IMR-90 (cell line): ENCODE measurements at regions not wholly inside any gene's neighbourhood (a gene's known extent, or its start where the extent isn't known, plus 50 kb on each side); places are given as distances from the start of the nearest gene placed in this dataset.

Source experiments
- ATAC-seq: fragments of 200-7000 bp; cut with Tn5 transposase; 2 replicates; pipeline ENCODE4 v1.9.1; 2020; ENCODE audit warnings: low read depth, mild to moderate bottlenecking, moderate library complexity
- BruUV-seq: library from RNA; stranded (reverse); fragments of 400-500 nt; replicated peaks from 2 replicates; lab custom pipeline; 2021; lab: Mats Ljungman, UMichigan
- CTCF ChIA-PET: fragments of 300-600 bp; formaldehyde crosslinking; extraction: SDS; loops from one replicate; lab custom pipeline; 2021; ENCODE audit warnings: antibody characterized with exemption; lab: Yijun Ruan, JAX
- POLR2A ChIA-PET: fragments of 300-600 bp; sonication (Branson Sonifier 250); formaldehyde crosslinking; loops from one replicate; lab custom pipeline; 2022; ENCODE audit warnings: antibody characterized with exemption; ENCODE audit not compliant: unreplicated experiment; lab: Charles Lee
- DNase-seq: peaks from one replicate; pipeline ENCODE4 v3.0.0; 2013
- H2AFZ ChIP-seq: replicated peaks from 2 replicates; pipeline ENCODE3; 2013; ENCODE audit warnings: low read length, mild to moderate bottlenecking; ENCODE audit not compliant: poor library complexity
- H2AK5ac ChIP-seq: 2 replicates; pipeline ENCODE4 v1.6.1; 2013; ENCODE audit warnings: low read depth, low read length, inconsistent platforms
- H2AK9ac ChIP-seq: replicated peaks from 2 replicates; pipeline ENCODE3; 2013; ENCODE audit warnings: mild to moderate bottlenecking, low read depth, low read length, moderate library complexity; ENCODE audit not compliant: poor library complexity
- H2BK120ac ChIP-seq: 2 replicates; pipeline ENCODE4 v1.6.1; 2013; ENCODE audit warnings: low read depth, low read length, inconsistent platforms
- H2BK15ac ChIP-seq: 3 replicates; pipeline ENCODE4 v1.6.1; 2013; ENCODE audit warnings: low read depth, low read length, inconsistent platforms
- H2BK20ac ChIP-seq: 2 replicates; pipeline ENCODE4 v1.6.1; 2013; ENCODE audit warnings: low read depth, mild to moderate bottlenecking, inconsistent platforms, low read length, moderate library complexity
- H2BK5ac ChIP-seq: 2 replicates; pipeline ENCODE4 v1.6.1; 2013; ENCODE audit warnings: mild to moderate bottlenecking, low read depth, low read length, inconsistent platforms; ENCODE audit not compliant: poor library complexity, severe bottlenecking
- H3K14ac ChIP-seq: replicated peaks from 2 replicates; pipeline ENCODE4 v1.6.1; 2013; ENCODE audit warnings: low read depth, low read length, inconsistent platforms
- H3K18ac ChIP-seq: 2 replicates; pipeline ENCODE4 v1.6.1; 2013; ENCODE audit warnings: low read depth, low read length, control low read depth
- H3K23ac ChIP-seq: 2 replicates; pipeline ENCODE4 v1.6.1; 2013; ENCODE audit warnings: low read depth, low read length, inconsistent platforms
- H3K27ac ChIP-seq: 2 replicates; pipeline ENCODE4 v1.5.1; 2013; ENCODE audit warnings: mild to moderate bottlenecking, control low read depth, low read length; ENCODE audit not compliant: insufficient read depth
- H3K27me3 ChIP-seq: 2 replicates; pipeline ENCODE4 v1.6.1; 2013; ENCODE audit warnings: low read length; ENCODE audit not compliant: control insufficient read depth, insufficient read depth
- H3K36me3 ChIP-seq: 2 replicates; pipeline ENCODE4 v1.6.1; 2013; ENCODE audit warnings: low read length, mixed read lengths; ENCODE audit not compliant: control insufficient read depth, insufficient read depth
- H3K4ac ChIP-seq: 2 replicates; pipeline ENCODE4 v1.6.1; 2013; ENCODE audit warnings: low read depth, low read length, inconsistent platforms
- H3K4me1 ChIP-seq: 2 replicates; pipeline ENCODE4 v1.6.1; 2013; ENCODE audit warnings: low read length, mixed read lengths; ENCODE audit not compliant: control insufficient read depth, insufficient read depth
- H3K4me2 ChIP-seq: 2 replicates; pipeline ENCODE4 v1.6.1; 2013; ENCODE audit warnings: low read depth, mild to moderate bottlenecking, control low read depth, low read length, moderate library complexity
- H3K4me3 ChIP-seq: 2 replicates; pipeline ENCODE4 v1.5.1; 2013; ENCODE audit warnings: low read depth, mild to moderate bottlenecking, control low read depth, low read length, moderate library complexity; ENCODE audit not compliant: insufficient read depth
- H3K56ac ChIP-seq: 2 replicates; pipeline ENCODE4 v1.6.1; 2013; ENCODE audit warnings: low read length, inconsistent platforms; ENCODE audit not compliant: insufficient read depth; ENCODE audit errors: extremely low read depth
- H3K79me1 ChIP-seq, 2 experiments: 2 replicates each; pipeline ENCODE4 v1.6.1; 2013; ENCODE audit warnings: low read length in 2 of 2, inconsistent platforms in 1 of 2, low read depth in 1 of 2
- H3K9ac ChIP-seq: 2 replicates; pipeline ENCODE4 v1.6.1; 2013; ENCODE audit warnings: low read depth, low read length, control low read depth
- H3K9me1 ChIP-seq: 2 replicates; pipeline ENCODE4 v1.6.1; 2013; ENCODE audit warnings: low read length, inconsistent platforms; ENCODE audit not compliant: insufficient read depth
- H3K9me3 ChIP-seq: 2 replicates; pipeline ENCODE4 v1.6.1; 2013; ENCODE audit warnings: low read length; ENCODE audit not compliant: control insufficient read depth, insufficient read depth
- H4K20me1 ChIP-seq: 2 replicates; pipeline ENCODE4 v1.6.1; 2013; ENCODE audit warnings: low read length, inconsistent platforms; ENCODE audit not compliant: insufficient read depth
- H4K5ac ChIP-seq: 2 replicates; pipeline ENCODE4 v1.6.1; 2013; ENCODE audit warnings: mild to moderate bottlenecking, low read depth, low read length, control low read depth
- H4K8ac ChIP-seq, 2 experiments: 2 replicates each; pipeline ENCODE4 v1.6.1; 2013; ENCODE audit warnings: low read depth in 2 of 2, low read length in 2 of 2, control low read depth in 1 of 2, inconsistent platforms in 1 of 2
- H4K91ac ChIP-seq: 2 replicates; pipeline ENCODE4 v1.6.1; 2013; ENCODE audit warnings: low read depth, low read length, inconsistent platforms; ENCODE audit not compliant: insufficient read depth
- BHLHE40 ChIP-seq: fragments of 150-350 bp; IDR thresholded peaks from 2 replicates; pipeline ENCODE4 v1.6.1; 2016; ENCODE audit warnings: mild to moderate bottlenecking, low read depth, low read length
- CEBPB ChIP-seq: IDR thresholded peaks from 2 replicates; pipeline ENCODE4 v1.6.1; 2012; ENCODE audit warnings: low read depth, low read length, improper control_type of control experiment
- CHD1 ChIP-seq: IDR thresholded peaks from 2 replicates; pipeline ENCODE4 v1.6.1; 2012; ENCODE audit warnings: low read depth, low read length, improper control_type of control experiment
- CTCF ChIP-seq: conservative IDR thresholded peaks from 2 replicates; pipeline ENCODE4 v1.5.1; 2012; ENCODE audit warnings: mild to moderate bottlenecking, low read depth, low read length, improper control_type of control experiment
- ELK1 ChIP-seq: fragments of 150-350 bp; IDR thresholded peaks from 2 replicates; pipeline ENCODE4 v1.6.1; 2016; ENCODE audit warnings: low read depth, mild to moderate bottlenecking, low read length, moderate library complexity, borderline replicate concordance
- FOS ChIP-seq: fragments of 150-350 bp; IDR thresholded peaks from 2 replicates; pipeline ENCODE4 v1.6.1; 2016; ENCODE audit warnings: low read depth, low read length
- MAFK ChIP-seq: IDR thresholded peaks from 2 replicates; pipeline ENCODE4 v1.6.1; 2012; ENCODE audit warnings: low read depth, low read length, improper control_type of control experiment
- MAZ ChIP-seq: IDR thresholded peaks from 2 replicates; pipeline ENCODE4 v1.6.1; 2012; ENCODE audit warnings: low read depth, mild to moderate bottlenecking, low read length, improper control_type of control experiment, moderate library complexity, borderline replicate concordance
- MXI1 ChIP-seq: IDR thresholded peaks from 2 replicates; pipeline ENCODE4 v1.6.1; 2012; ENCODE audit warnings: low read depth, mild to moderate bottlenecking, low read length, moderate library complexity, borderline replicate concordance
- NFE2L2 ChIP-seq: fragments of 150-350 bp; IDR thresholded peaks from 2 replicates; pipeline ENCODE4 v1.6.1; 2016; ENCODE audit warnings: low read depth, mild to moderate bottlenecking, low read length
- POLR2A ChIP-seq: IDR thresholded peaks from 2 replicates; pipeline ENCODE4 v1.6.1; 2012; ENCODE audit warnings: mild to moderate bottlenecking, low read depth, low read length
- RAD21 ChIP-seq: IDR thresholded peaks from 2 replicates; pipeline ENCODE4 v1.6.1; 2012; ENCODE audit warnings: low read length, improper control_type of control experiment
- RCOR1 ChIP-seq: IDR thresholded peaks from 2 replicates; pipeline ENCODE4 v1.6.1; 2012; ENCODE audit warnings: mild to moderate bottlenecking, low read length, improper control_type of control experiment; ENCODE audit not compliant: insufficient replicate concordance
- RFX5 ChIP-seq: IDR thresholded peaks from 2 replicates; pipeline ENCODE4 v1.8.0; 2012; ENCODE audit warnings: low read depth, mild to moderate bottlenecking, low read length, moderate library complexity
- SMC3 ChIP-seq: fragments of 150-350 bp; IDR thresholded peaks from 2 replicates; pipeline ENCODE4 v1.6.1; 2016; ENCODE audit warnings: low read depth, mild to moderate bottlenecking, antibody characterized with exemption, low read length, moderate library complexity
- USF2 ChIP-seq: fragments of 150-350 bp; IDR thresholded peaks from 2 replicates; pipeline ENCODE4 v1.6.1; 2017; ENCODE audit warnings: mild to moderate bottlenecking, antibody characterized with exemption, low read length, low read depth
- WGBS, 2 experiments: methylation state at CpG; one replicate each; pipeline versions ENCODE4 v1.1.5 to v1.1.7; 2013; ENCODE audit warnings: missing lambda C conversion rate in 2 of 2; ENCODE audit not compliant: insufficient read length in 1 of 2; ENCODE audit errors: extremely low coverage in 2 of 2; 5-methylcytosine and 5-hydroxymethylcytosine counted together
- dilution Hi-C: fragments of 300-500 bp; cut with HindIII; formaldehyde crosslinking; loops from one replicate; pipeline ENCODE4 v1.14.3; 2018; ENCODE audit warnings: low sequenced_read_pairs; ENCODE audit not compliant: unreplicated experiment
- in situ Hi-C: fragments of 300-500 bp; cut with MboI; formaldehyde crosslinking; loops from 3 replicates; pipeline ENCODE4 v1.14.3; 2019; ENCODE audit warnings: low sequenced_read_pairs, inconsistent platforms, mixed read lengths
- intact Hi-C: fragments of 100-400 bp; cut with micrococcal nuclease; formaldehyde crosslinking; loops from 2 replicates; pipeline ENCODE4 v1.10.0; 2022

GRCh38 chrX:95729401-95729800 is 955.2 kb upstream of the DIAPH2 start:
- ATAC-seq: no peak
- H3K4me1 ChIP-seq: no peaks in the 10 kb centered on the region
- no peak overlapping the region for H3K9ac ChIP-seq
- no peak overlapping the region for H4K8ac ChIP-seq
- ChIA-PET POLR2A (no interaction called here), CTCF (no interaction called here)
- H3K56ac ChIP-seq: no peak overlapping the region
- in situ Hi-C loops: no loop called here
- no CpG with 5 or more reads among the region's 3 CpGs for WGBS, 2 experiments
- no peak for TF ChIP-seq FOS
- no peak for TF ChIP-seq ELK1
- no peak for TF ChIP-seq BHLHE40
- no peak for TF ChIP-seq NFE2L2
- TF ChIP-seq RAD21: no peak
- no peak for TF ChIP-seq RCOR1
- TF ChIP-seq POLR2A: no peak
- no peak for TF ChIP-seq USF2
- TF ChIP-seq MAZ: no peak
- TF ChIP-seq MAFK: no peak
- no peak for TF ChIP-seq CTCF
- TF ChIP-seq CHD1: no peak
- no peak for TF ChIP-seq CEBPB
- no peak for TF ChIP-seq RFX5
- no peak for TF ChIP-seq MXI1
- no peak for TF ChIP-seq SMC3
- no peaks in the 10 kb centered on the region for H3K36me3 ChIP-seq
- no peak overlapping the region for H2BK20ac ChIP-seq
- DNase-seq: no peak
- no peak overlapping the region for H3K4ac ChIP-seq
- H3K27ac ChIP-seq: no peak overlapping the region
- H3K4me3 ChIP-seq: no peak overlapping the region
- no peak overlapping the region for H2AFZ ChIP-seq
- no TSS peak for BruUV-seq
- H2BK120ac ChIP-seq: no peak overlapping the region
- intact Hi-C loops: no loop called here
- no peak overlapping the region for H2AK9ac ChIP-seq
- no peaks in the 10 kb centered on the region for H3K9me1 ChIP-seq
- H4K20me1 ChIP-seq: no peaks in the 10 kb centered on the region
- H3K14ac ChIP-seq: no peak overlapping the region
- H3K79me1 ChIP-seq: no peaks in the 10 kb centered on the region
- dilution Hi-C loops: no loop called here
- no peak overlapping the region for H3K4me2 ChIP-seq
- H2BK15ac ChIP-seq: no peak overlapping the region
- H2BK5ac ChIP-seq: no peak overlapping the region
- H3K27me3 ChIP-seq: peaks cover 2% of the 10 kb centered on the region
- no peak overlapping the region for H3K18ac ChIP-seq
- no peak overlapping the region for H2AK5ac ChIP-seq
- H4K91ac ChIP-seq: no peak overlapping the region
- no peak overlapping the region for H3K23ac ChIP-seq
- H3K9me3 ChIP-seq: no peaks in the 10 kb centered on the region
- H4K5ac ChIP-seq: no peak overlapping the region
